ENCODE measurements at regions not wholly inside any gene's neighbourhood (a gene's known extent, or its start where the extent isn't known, plus 50 kb on each side); places are given as distances from the start of the nearest gene placed in this dataset.

DNA sequence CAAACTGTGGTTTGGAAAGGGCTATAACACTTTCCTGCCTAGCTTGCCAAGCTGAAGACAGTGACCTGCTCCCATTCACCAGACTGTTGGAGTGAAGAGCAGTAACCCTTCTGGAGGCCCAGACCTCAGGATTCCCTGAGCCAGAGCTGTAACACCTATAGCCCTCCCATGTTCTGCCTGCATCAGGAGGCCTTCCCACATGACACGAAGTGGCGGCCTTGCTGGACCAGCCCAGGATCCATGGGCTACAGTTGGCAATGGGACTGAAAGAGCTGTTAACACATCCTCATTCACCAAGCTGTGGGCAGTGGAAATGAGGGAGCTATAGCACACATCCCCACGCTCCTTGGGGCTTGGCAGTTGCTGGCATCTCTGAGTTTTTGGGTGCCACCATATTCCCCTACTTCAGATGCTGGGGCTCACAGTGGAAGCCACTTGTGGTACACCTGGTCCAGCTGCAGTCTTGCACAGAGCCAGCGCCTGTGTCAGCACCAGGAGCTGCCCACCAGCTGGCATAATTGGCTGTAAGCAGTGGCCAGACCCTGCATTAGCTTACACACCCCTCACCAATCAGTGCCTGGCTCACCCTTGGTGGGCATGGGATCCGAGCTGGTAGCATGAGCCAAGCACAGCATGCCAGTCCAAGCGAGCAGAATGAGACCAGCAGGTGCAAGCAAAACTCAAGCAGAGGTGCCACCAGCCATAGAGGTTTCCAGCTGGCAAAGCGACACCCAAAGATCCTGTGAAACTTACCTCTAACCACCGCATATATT, 1029.3 kb downstream of the TECRL start:
- no peaks in the 10 kb centered on the region for H3K4me1 ChIP-seq
- H3K27ac ChIP-seq: no peak overlapping the region
- TF ChIP-seq CTCF (IDR thresholded peaks at IDR 0.05) (no peak), EP300 (IDR thresholded peaks at IDR 0.05; ENCODE audit: low read depth) (no peak), POLR2AphosphoS5 (IDR thresholded peaks at IDR 0.05) (no peak), POLR2A (IDR thresholded peaks at IDR 0.05) (no peak)
- WGBS, 2 donors (ENCODE audit: low coverage in 1 of 2): 84 to 92% methylated on average over 3 to 8 of the region's 8 CpGs
- no peak overlapping the region for H3K4me3 ChIP-seq
- H3K36me3 ChIP-seq: no peaks in the 10 kb centered on the region
- in situ Hi-C loops (cut with MboI; ENCODE audit: low pct_ligation_motif_present in 1 of 4, low pct_unique_long_range_greater_than_20kb in 1 of 4, low sequenced_read_pairs in 3 of 4): no loop called here
- intact Hi-C loops (cut with DNase I; ENCODE audit: low total_unique reads): no loop called here
- H3K27me3 ChIP-seq: no peaks in the 10 kb centered on the region
- peaks cover 0 to 4% of the 10 kb centered on the region in 2 donors for H3K9me3 ChIP-seq
- no peak for DNase-seq

- intact Hi-C loops (cut with DNase I; ENCODE audit: low total_unique reads): no loop called here
These were observed 1038.2 kb downstream of the TECRL start for GRCh38 chr4:63371001-63371400.

GRCh38 chr4:63361628-63362027, 1047.6 kb downstream of the TECRL start:
- H3K4me1 ChIP-seq: no peaks in the 10 kb centered on the region
- no peaks in the 10 kb centered on the region for H3K27me3 ChIP-seq
- H3K36me3 ChIP-seq: no peaks in the 10 kb centered on the region
- H3K4me3 ChIP-seq: no peak overlapping the region
- H3K9me3 ChIP-seq: no peaks in the 10 kb centered on the region
- intact Hi-C loops (cut with DNase I; ENCODE audit: low total_unique reads): no loop called here
- 69 to 76% methylated on average over 2 of the region's 2 CpGs for WGBS, 2 donors (ENCODE audit: low coverage in 1 of 2)
- in situ Hi-C loops (cut with MboI; ENCODE audit: low pct_ligation_motif_present in 1 of 4, low pct_unique_long_range_greater_than_20kb in 1 of 4, low sequenced_read_pairs in 3 of 4): no loop called here
- no peak for DNase-seq
- no peak for TF ChIP-seq CTCF (IDR thresholded peaks at IDR 0.05)
- TF ChIP-seq EP300 (IDR thresholded peaks at IDR 0.05; ENCODE audit: low read depth): no peak
- no peak for TF ChIP-seq POLR2AphosphoS5 (IDR thresholded peaks at IDR 0.05)
- no peak for TF ChIP-seq POLR2A (IDR thresholded peaks at IDR 0.05)
- no peak overlapping the region for H3K27ac ChIP-seq

More at GRCh38 chr4:63371001-63371400, 1038.2 kb downstream of the TECRL start:
- no peak overlapping the region for H3K27ac ChIP-seq
- no peak overlapping the region for H3K4me3 ChIP-seq
- no peaks in the 10 kb centered on the region for H3K27me3 ChIP-seq
- H3K4me1 ChIP-seq: no peaks in the 10 kb centered on the region
- no peaks in the 10 kb centered on the region for H3K9me3 ChIP-seq
- DNase-seq: no peak
- TF ChIP-seq POLR2A (IDR thresholded peaks at IDR 0.05) (no peak), EP300 (IDR thresholded peaks at IDR 0.05; ENCODE audit: low read depth) (no peak), POLR2AphosphoS5 (IDR thresholded peaks at IDR 0.05) (no peak), CTCF (IDR thresholded peaks at IDR 0.05) (no peak)
- H3K36me3 ChIP-seq: no peaks in the 10 kb centered on the region
- in situ Hi-C loops (cut with MboI; ENCODE audit: low pct_ligation_motif_present in 1 of 4, low pct_unique_long_range_greater_than_20kb in 1 of 4, low sequenced_read_pairs in 3 of 4): no loop called here

GRCh38 chr4:63361066-63361465, 1048.2 kb downstream of the TECRL start:
- no peak for DNase-seq
- no peaks in the 10 kb centered on the region for H3K27me3 ChIP-seq
- no peaks in the 10 kb centered on the region for H3K9me3 ChIP-seq
- TF ChIP-seq POLR2AphosphoS5 (IDR thresholded peaks at IDR 0.05): no peak
- no peak for TF ChIP-seq CTCF (IDR thresholded peaks at IDR 0.05)
- TF ChIP-seq POLR2A (IDR thresholded peaks at IDR 0.05): no peak
- TF ChIP-seq EP300 (IDR thresholded peaks at IDR 0.05; ENCODE audit: low read depth): no peak
- 61 to 62% methylated on average over 3 of the region's 3 CpGs for WGBS, 2 donors (ENCODE audit: low coverage in 1 of 2)
- H3K36me3 ChIP-seq: no peaks in the 10 kb centered on the region
- H3K4me3 ChIP-seq: no peak overlapping the region
- H3K27ac ChIP-seq: no peak overlapping the region
- no peaks in the 10 kb centered on the region for H3K4me1 ChIP-seq
- intact Hi-C loops (cut with DNase I; ENCODE audit: low total_unique reads) (no loop called here), in situ Hi-C loops (cut with MboI; ENCODE audit: low pct_ligation_motif_present in 1 of 4, low pct_unique_long_range_greater_than_20kb in 1 of 4, low sequenced_read_pairs in 3 of 4) (no loop called here)
